Naive B cell (primary cell): ENCODE measurements at regions not wholly inside any gene's neighbourhood (a gene's known extent, or its start where the extent isn't known, plus 50 kb on each side); places are given as distances from the start of the nearest gene placed in this dataset.

Source experiments
- ATAC-seq, 2 donors: fragments of 150-1000 bp; cut with Tn5 transposase; 2 replicates each; pipeline ENCODE4 v1.10.0; 2021; ENCODE audit warnings: low read depth in 2 of 2, mild to moderate bottlenecking in 2 of 2, moderate library complexity in 2 of 2
- DNase-seq: peaks from one replicate; pipeline ENCODE4 v3.0.0; 2022
- H3K27ac Mint-ChIP-seq, 6 donors: one replicate each; pipeline ENCODE4 v1.8.0; 2020 to 2022; ENCODE audit warnings: mild to moderate bottlenecking in 6 of 6, mixed read lengths in 6 of 6, moderate library complexity in 5 of 6, inconsistent platforms in 2 of 6
- H3K27me3 Mint-ChIP-seq, 3 donors: one replicate each; pipeline ENCODE4 v1.8.0; 2021 to 2022; ENCODE audit warnings: mixed read lengths in 3 of 3, mild to moderate bottlenecking in 1 of 3
- H3K36me3 Mint-ChIP-seq, 2 donors: one replicate each; pipeline ENCODE4 v1.8.0; 2020 to 2022; ENCODE audit warnings: mixed read lengths in 2 of 2, inconsistent platforms in 1 of 2, mild to moderate bottlenecking in 1 of 2
- H3K4me1 Mint-ChIP-seq, 3 donors: one replicate each; pipeline ENCODE4 v1.8.0; 2020 to 2022; ENCODE audit warnings: mixed read lengths in 3 of 3, inconsistent platforms in 1 of 3, mild to moderate bottlenecking in 1 of 3, moderate library complexity in 1 of 3
- H3K4me3 Mint-ChIP-seq, 8 donors: one replicate each; pipeline ENCODE4 v1.8.0; 2020 to 2022; ENCODE audit warnings: mild to moderate bottlenecking in 8 of 8, mixed read lengths in 8 of 8, moderate library complexity in 8 of 8, inconsistent platforms in 2 of 8
- H3K9me3 Mint-ChIP-seq, 7 donors: one replicate each; pipeline ENCODE4 v1.8.0; 2020 to 2022; ENCODE audit warnings: mixed read lengths in 7 of 7, mild to moderate bottlenecking in 5 of 7, inconsistent platforms in 2 of 7, moderate library complexity in 1 of 7

GRCh38 chr18:56413862-56414261 lies 224.5 kb downstream of the TXNL1 start:
- ATAC-seq = no peak
- DNase-seq = no peak
- no peak overlapping the region for H3K27ac Mint-ChIP-seq
- no peaks in the 10 kb centered on the region for H3K4me1 Mint-ChIP-seq
- H3K36me3 Mint-ChIP-seq = peaks cover 0 to 24% of the 10 kb centered on the region in 2 donors
- no peak overlapping the region for H3K4me3 Mint-ChIP-seq
- H3K9me3 Mint-ChIP-seq = peaks cover 18 to 50% (median 25%) of the 10 kb centered on the region in 7 donors
- no peaks in the 10 kb centered on the region for H3K27me3 Mint-ChIP-seq

- ATAC-seq = no peak
- Mint-ChIP-seq H3K27ac (no peak overlapping the region), H3K4me1 (no peaks in the 10 kb centered on the region), H3K36me3 (peaks cover 0 to 24% of the 10 kb centered on the region in 2 donors), H3K4me3 (no peak overlapping the region), H3K9me3 (peaks cover 16 to 50% (median 25%) of the 10 kb centered on the region in 7 donors), H3K27me3 (no peaks in the 10 kb centered on the region)
- DNase-seq = no peak
Observed at GRCh38 chr18:56412951-56413350, 225.4 kb downstream of the TXNL1 start.

- peaks cover 2 to 24% (median 7%) of the 10 kb centered on the region in 7 donors for H3K9me3 Mint-ChIP-seq
- H3K4me1 Mint-ChIP-seq = no peaks in the 10 kb centered on the region
- peaks cover 7 to 13% (median 12%) of the 10 kb centered on the region in 3 donors for H3K27me3 Mint-ChIP-seq
- H3K4me3 Mint-ChIP-seq = no peak overlapping the region
- H3K27ac Mint-ChIP-seq = no peak overlapping the region
- DNase-seq = no peak
- H3K36me3 Mint-ChIP-seq = peaks cover 0 to 4% of the 10 kb centered on the region in 2 donors
- no peak for ATAC-seq
Observed at GRCh38 chr18:56409736-56410135, 228.7 kb downstream of the TXNL1 start.

- no peak overlapping the region for H3K4me3 Mint-ChIP-seq
- H3K9me3 Mint-ChIP-seq = peaks cover 0 to 7% (median 3%) of the 10 kb centered on the region in 7 donors
- H3K36me3 Mint-ChIP-seq = peaks cover 0 to 4% of the 10 kb centered on the region in 2 donors
- H3K27me3 Mint-ChIP-seq = peaks cover 7 to 14% (median 13%) of the 10 kb centered on the region in 3 donors
- no peaks in the 10 kb centered on the region for H3K4me1 Mint-ChIP-seq
- DNase-seq = no peak
- H3K27ac Mint-ChIP-seq = no peak overlapping the region
- ATAC-seq = no peak
Observed at GRCh38 chr18:56407646-56408180, 230.7 kb downstream of the TXNL1 start.

- H3K4me1 Mint-ChIP-seq = no peaks in the 10 kb centered on the region
- peaks cover 7 to 14% (median 13%) of the 10 kb centered on the region in 3 donors for H3K27me3 Mint-ChIP-seq
- H3K27ac Mint-ChIP-seq = no peak overlapping the region
- H3K9me3 Mint-ChIP-seq = no peaks in the 10 kb centered on the region
- no peak for ATAC-seq
- H3K4me3 Mint-ChIP-seq = no peak overlapping the region
- no peak for DNase-seq
- H3K36me3 Mint-ChIP-seq = peaks cover 0 to 4% of the 10 kb centered on the region in 2 donors
Observed at GRCh38 chr18:56402872-56403516, 235.4 kb downstream of the TXNL1 start.

GRCh38 chr18:56393870-56394269 lies 244.5 kb downstream of the TXNL1 start:
- ATAC-seq (no peak), DNase-seq (no peak)
- no peaks in the 10 kb centered on the region for H3K27me3 Mint-ChIP-seq
- H3K4me3 Mint-ChIP-seq = no peak overlapping the region
- H3K9me3 Mint-ChIP-seq = no peaks in the 10 kb centered on the region
- H3K4me1 Mint-ChIP-seq = no peaks in the 10 kb centered on the region
- H3K36me3 Mint-ChIP-seq = no peaks in the 10 kb centered on the region
- H3K27ac Mint-ChIP-seq = peak overlapping the region in 1 of 6 donors; percentile 62

- H3K4me1 Mint-ChIP-seq = no peaks in the 10 kb centered on the region
- ATAC-seq (no peak), DNase-seq (no peak)
- no peak overlapping the region for H3K27ac Mint-ChIP-seq
- H3K27me3 Mint-ChIP-seq = no peaks in the 10 kb centered on the region
- H3K36me3 Mint-ChIP-seq = no peaks in the 10 kb centered on the region
- no peaks in the 10 kb centered on the region for H3K9me3 Mint-ChIP-seq
- H3K4me3 Mint-ChIP-seq = no peak overlapping the region
Observed at GRCh38 chr18:56391931-56392590, 246.3 kb downstream of the TXNL1 start.

- no peaks in the 10 kb centered on the region for H3K4me1 Mint-ChIP-seq
- no peaks in the 10 kb centered on the region for H3K27me3 Mint-ChIP-seq
- no peak overlapping the region for H3K27ac Mint-ChIP-seq
- DNase-seq (no peak), ATAC-seq (no peak)
- no peak overlapping the region for H3K4me3 Mint-ChIP-seq
- no peaks in the 10 kb centered on the region for H3K9me3 Mint-ChIP-seq
- H3K36me3 Mint-ChIP-seq = no peaks in the 10 kb centered on the region
Observed at GRCh38 chr18:56390626-56391025, 247.8 kb downstream of the TXNL1 start.

- H3K36me3 Mint-ChIP-seq = no peaks in the 10 kb centered on the region
- no peaks in the 10 kb centered on the region for H3K4me1 Mint-ChIP-seq
- H3K4me3 Mint-ChIP-seq = no peak overlapping the region
- no peaks in the 10 kb centered on the region for H3K9me3 Mint-ChIP-seq
- no peaks in the 10 kb centered on the region for H3K27me3 Mint-ChIP-seq
- no peak for DNase-seq
- H3K27ac Mint-ChIP-seq = peak overlapping the region in 1 of 6 donors; percentile 6
- ATAC-seq = no peak
Observed at GRCh38 chr18:56389190-56389589, 249.2 kb downstream of the TXNL1 start.

GRCh38 chr18:56388571-56388970 lies 249.8 kb downstream of the TXNL1 start:
- no peaks in the 10 kb centered on the region for H3K4me1 Mint-ChIP-seq
- H3K9me3 Mint-ChIP-seq = peaks cover 0 to under 1% (median 0%) of the 10 kb centered on the region in 7 donors
- ATAC-seq (no peak), DNase-seq (no peak)
- no peak overlapping the region for H3K4me3 Mint-ChIP-seq
- no peak overlapping the region for H3K27ac Mint-ChIP-seq
- H3K27me3 Mint-ChIP-seq = no peaks in the 10 kb centered on the region
- H3K36me3 Mint-ChIP-seq = no peaks in the 10 kb centered on the region

- Mint-ChIP-seq H3K36me3 (no peaks in the 10 kb centered on the region), H3K9me3 (peaks cover 0 to 5% (median 0%) of the 10 kb centered on the region in 7 donors), H3K27me3 (no peaks in the 10 kb centered on the region), H3K27ac (no peak overlapping the region), H3K4me1 (no peaks in the 10 kb centered on the region), H3K4me3 (no peak overlapping the region)
- DNase-seq = no peak
- ATAC-seq = no peak
Observed at GRCh38 chr18:56386856-56387255, 251.5 kb downstream of the TXNL1 start.

- no peak for ATAC-seq
- Mint-ChIP-seq H3K27me3 (no peaks in the 10 kb centered on the region), H3K36me3 (no peaks in the 10 kb centered on the region), H3K9me3 (peaks cover 0 to 5% (median 0%) of the 10 kb centered on the region in 7 donors), H3K4me1 (peaks cover 0 to 4% (median 0%) of the 10 kb centered on the region in 3 donors), H3K27ac (no peak overlapping the region), H3K4me3 (no peak overlapping the region)
- DNase-seq = no peak
Observed at GRCh38 chr18:56383349-56383748, 255.0 kb downstream of the TXNL1 start.

GRCh38 chr18:56382541-56382940 lies 255.9 kb downstream of the TXNL1 start:
- Mint-ChIP-seq H3K4me3 (no peak overlapping the region), H3K27ac (no peak overlapping the region), H3K9me3 (peaks cover 0 to 5% (median 0%) of the 10 kb centered on the region in 7 donors), H3K36me3 (no peaks in the 10 kb centered on the region), H3K27me3 (no peaks in the 10 kb centered on the region), H3K4me1 (peaks cover 0 to 4% (median 0%) of the 10 kb centered on the region in 3 donors)
- no peak for ATAC-seq
- no peak for DNase-seq

GRCh38 chr18:56381196-56381595 lies 257.2 kb downstream of the TXNL1 start:
- Mint-ChIP-seq H3K4me3 (no peak overlapping the region), H3K4me1 (peaks cover 0 to 4% (median 0%) of the 10 kb centered on the region in 3 donors), H3K27ac (peak overlapping the region in 1 of 6 donors; percentile 18), H3K9me3 (peaks cover 0 to 5% (median 0%) of the 10 kb centered on the region in 7 donors), H3K27me3 (no peaks in the 10 kb centered on the region), H3K36me3 (no peaks in the 10 kb centered on the region)
- no peak for DNase-seq
- ATAC-seq = no peak
